Stimulated activated CD4-positive, alpha-beta T cell treated with anti-CD3 and anti-CD28 coated beads, Interleukin-12 subunit alpha, Interleukin-12 subunit beta, amount 100 ng/mL, for 4 hours (primary cell): ENCODE measurements at regions not wholly inside any gene's neighbourhood (a gene's known extent, or its start where the extent isn't known, plus 50 kb on each side); places are given as distances from the start of the nearest gene placed in this dataset.

Experiments
- DNase-seq: peaks from one replicate; pipeline ENCODE4 v3.0.0-alpha.2; 2020

DNA sequence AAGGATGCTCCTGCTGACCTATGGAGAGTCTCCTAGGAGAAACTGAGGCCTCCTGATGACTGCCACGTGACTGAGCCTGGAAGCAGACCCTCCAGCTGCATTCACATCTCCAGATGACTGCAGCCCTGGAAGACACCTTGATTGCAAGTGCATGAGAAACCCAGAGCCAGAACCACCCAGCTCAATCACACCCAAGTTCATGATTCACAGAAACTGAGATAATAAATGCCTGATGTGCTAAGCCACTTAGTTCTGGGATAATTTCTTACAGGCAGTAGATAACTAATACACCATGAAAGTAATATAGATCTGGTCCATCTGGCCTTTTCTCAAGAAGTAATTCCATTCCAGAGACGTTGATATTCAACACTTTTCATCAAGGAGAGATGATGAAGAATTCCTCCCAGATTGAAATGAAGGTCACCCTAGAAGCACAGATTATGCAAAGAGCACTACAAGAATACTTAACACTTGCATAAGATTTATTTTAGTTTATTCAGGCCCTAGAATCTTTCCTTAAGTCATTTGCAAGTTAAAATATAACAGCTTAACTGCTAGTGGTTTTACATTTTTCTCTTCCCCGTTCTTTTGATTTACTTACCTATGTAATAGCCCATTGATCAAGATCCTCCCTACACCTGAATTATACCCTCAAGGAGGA lies 208.2 kb upstream of the INHBA start:
- no peak for DNase-seq

DNA sequence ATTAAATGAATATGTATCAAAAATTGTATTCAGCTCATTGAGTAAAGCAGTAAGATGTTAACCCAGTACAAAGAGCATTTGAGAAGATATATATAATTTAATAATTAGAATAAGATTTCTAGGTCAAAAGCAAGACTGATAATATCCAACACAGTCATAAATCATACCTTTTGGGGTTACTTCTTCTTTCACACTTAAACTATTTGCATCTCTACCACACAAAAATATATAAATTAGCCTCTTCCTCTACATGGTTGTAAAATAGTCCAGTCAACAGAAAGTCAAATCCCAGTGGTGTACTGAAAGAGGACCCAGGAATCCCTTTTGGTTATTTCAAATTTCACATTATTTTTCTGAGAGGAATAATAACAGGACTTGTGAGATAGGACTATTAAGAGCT lies 204.6 kb upstream of the INHBA start:
- no peak for DNase-seq

DNA sequence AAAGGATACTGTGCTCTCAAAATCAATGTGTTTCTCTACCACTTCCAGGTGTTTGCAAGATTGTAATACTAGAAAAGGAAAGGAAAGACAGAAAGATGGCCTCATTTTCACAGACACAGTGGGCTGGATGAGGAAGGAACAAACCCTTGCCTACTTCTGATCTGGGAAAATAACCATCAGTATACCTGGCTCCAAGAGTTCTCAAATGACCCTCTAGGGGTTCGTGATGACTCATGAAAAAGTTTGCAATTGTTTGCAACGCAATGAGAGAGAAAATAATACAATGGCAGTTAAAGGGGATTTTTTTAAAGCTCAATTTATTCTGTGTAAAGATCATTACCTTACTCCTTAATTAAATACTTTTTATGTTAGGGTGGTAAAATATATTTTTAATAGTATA lies 197.6 kb upstream of the INHBA start:
- DNase-seq, result no peak

DNA sequence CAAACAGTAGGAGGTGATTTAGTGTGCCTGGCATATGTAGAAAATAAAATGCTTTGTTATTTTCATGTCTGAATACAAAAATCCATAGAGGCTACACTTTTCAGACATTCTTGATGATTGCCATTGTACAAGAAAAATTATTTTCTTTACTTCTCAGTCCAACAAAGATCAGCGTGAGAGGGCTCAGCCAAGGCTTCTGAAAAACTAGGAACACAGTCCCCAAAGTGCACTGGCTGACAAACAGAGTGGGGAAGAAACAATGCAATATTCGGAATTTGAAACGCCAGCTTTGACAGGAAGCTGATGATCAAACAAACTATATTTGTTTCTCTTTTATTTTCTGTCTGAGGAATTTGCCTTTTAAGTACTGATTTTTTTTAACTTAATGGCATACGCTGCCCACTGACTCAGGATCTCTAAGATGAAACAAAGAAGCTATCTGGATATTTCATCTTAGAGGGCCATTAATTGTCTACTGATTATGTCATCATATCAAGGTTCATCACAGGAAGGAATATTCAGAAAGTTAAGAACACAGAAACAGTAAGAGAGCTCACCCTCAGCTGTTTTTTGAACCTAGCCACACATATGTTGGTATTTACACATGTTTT lies 197.0 kb upstream of the INHBA start:
- DNase-seq, result no peak

DNA sequence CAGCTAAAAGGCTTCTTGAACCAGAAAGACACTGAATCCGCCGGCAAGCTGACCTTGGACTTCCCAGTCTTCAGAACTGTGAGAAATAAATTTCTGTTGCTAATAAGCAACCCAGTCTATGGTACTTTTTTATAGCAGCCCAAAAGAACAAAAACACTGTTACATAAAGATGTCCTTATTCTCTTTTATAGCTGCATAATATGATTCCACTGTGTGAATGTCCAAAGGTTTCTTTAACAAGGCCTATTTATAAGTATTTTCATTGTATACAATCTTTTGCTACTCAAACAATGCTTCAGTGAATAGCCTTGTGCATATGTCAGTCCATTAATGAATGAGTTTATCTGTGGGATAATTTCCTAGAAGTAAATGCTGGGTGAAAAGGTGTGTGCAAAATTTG lies 190.8 kb upstream of the INHBA start:
- DNase-seq, result no peak

DNA sequence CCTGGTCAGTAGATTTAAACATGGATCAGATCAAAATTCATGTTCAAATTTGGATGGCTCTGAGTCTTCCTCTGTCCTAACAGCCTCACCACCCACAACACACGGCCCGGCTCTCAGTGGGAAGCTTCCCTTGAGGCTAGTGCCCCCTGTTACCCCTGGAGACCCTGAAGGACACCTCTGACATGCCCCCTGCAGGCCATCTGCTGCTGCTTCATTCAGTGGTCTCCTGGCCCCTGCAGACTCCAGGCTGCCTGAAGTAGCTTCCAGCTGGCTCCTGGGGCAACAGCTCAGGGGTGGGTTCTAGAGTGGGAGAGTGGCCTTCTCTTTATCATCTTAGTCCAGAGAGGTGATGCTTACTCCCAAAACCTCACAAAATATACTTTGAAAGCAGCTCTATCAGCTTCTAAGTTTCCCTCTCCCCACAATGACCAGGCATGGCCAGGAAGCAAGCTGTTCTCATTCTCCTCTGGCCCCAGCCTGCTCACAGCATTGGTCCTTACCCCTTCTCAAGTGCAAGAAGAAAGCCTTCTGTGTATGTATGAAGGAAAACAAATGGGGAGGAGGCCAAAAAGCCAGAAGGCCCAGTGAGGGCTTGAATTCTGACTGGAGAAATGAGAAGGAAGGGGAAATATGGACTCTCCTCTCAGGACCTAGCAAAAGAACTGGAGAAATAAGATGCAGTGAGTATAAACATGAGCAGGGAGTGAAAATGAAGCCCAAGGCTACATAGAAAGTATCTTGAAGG lies 189.6 kb upstream of the INHBA start:
- DNase-seq, result no peak

DNA sequence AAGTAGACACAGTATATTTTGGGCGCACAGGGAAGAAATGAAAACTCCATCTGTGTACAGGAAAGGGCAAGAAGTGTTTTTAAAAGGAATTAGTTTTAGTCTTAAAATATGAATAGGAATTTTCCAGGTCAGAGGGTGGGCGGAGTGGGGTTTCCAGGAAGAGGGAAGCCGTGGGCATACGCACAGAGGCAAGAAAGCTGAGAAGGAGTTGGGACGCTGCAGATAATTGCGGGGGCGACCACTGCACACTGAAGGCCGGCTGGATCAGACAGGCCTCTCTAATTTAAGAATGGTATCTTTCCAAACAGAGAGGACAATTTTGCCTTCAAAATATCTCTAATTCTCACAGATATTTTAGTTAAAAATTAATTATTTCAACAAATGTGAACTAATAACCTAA lies 189.1 kb upstream of the INHBA start:
- no peak for DNase-seq

DNA sequence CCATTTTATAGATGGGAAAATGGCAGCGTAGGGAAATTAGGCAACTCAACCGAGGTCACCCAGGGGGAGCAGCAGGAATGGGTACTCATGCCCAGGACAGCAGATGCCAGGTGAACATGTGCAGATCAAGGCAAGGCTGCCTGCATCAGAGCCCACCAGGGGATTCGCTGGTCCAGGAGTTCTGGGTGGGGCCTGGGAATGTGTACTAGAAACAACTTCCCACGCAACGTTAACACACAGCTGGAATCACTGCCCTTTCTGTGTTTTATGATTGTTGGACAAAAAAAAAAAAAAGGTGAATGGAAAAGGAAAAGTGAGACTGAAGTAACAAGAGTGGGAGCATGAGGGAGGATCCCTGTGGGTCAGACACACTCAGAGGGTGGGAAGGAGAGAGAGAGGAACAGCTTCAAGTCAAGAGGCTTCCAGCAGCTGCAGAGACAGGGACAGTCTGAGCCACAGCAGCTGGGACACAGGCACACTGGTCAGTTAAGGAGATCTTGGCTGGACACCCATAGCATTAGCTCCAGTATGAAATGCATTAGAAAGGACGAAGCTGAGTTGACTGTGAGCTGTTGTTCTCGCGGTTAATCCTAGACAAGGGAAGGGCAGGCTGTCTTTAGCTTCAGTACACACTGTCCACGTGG lies 187.9 kb upstream of the INHBA start:
- no peak for DNase-seq

DNA sequence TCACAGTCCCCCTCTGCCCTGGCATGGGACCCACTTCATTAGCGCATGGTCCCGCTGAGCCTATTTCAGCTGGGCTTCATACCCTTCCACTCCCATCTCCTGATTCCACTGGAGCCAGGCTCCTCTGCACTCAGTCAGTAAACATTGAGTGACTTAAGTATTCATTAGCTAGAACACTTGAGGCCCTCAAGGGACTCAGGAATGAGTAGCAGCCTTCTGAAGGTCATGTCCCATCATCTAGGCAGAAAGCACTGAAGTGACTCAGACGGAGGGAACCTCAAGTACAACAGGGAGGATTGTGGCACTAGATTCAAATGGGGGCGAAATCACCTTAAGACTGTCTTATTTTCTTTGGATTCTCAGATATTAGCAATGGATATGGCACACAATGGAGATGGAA lies 186.6 kb upstream of the INHBA start:
- no peak for DNase-seq

DNA sequence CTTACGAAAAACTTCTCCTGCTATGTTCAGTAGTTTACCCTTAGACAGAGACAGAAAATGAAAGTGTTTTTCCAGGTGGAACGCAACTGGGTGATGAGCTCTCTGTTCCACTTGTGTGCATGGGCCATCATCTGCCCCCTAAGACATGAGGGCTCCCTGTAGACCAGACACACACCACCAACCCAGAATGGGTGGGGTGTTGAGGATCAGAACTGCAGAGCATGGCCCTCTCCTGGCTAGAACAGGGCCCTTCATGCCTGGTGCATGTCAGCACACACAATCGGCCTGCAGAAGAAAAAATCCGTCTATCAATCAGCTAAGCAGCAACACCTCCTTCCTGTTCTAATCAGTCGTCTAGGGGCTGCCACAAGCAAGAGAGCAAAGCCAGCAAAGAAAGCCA lies 186.2 kb upstream of the INHBA start:
- DNase-seq, result no peak

DNA sequence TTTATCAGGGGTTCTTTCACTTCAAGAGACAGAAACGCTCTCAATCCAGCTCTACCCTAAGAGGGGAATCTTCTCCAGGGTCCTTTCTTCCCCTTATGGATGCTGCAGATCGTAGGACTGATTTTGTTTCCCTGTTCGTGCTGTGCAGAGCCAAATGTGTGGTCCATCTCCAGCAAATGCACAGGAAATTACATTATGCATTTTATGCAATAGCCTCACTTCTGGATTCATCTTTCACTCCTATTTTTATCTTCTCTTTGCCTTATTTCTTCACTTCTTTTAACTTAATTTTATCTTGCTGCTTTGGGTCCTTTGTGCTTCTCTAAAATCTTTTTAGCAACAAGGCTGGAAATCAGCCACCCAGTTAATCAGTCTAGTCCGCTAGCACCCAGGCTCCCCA lies 184.5 kb upstream of the INHBA start:
- no peak for DNase-seq

DNA sequence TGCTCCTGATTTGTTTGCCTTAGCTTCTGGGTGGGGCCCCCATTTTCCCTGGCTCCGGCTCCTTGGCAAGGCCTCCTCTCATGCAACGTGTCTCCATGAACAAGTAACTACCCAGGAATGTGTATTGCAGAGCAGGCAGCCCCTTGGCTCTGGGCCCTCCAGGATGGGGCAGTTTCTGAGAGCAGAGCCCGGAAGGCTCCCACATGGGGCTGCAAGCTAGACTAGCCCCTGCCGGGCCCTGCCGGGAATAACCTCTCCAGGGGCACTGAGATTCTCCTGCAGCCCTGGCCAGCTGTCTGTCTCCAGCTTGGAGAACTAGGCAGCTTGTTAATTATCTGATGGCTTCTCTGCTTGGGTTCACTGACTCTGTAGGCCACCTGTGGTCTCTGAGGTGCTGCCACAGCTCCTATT lies 184.0 kb upstream of the INHBA start:
- no peak for DNase-seq

DNA sequence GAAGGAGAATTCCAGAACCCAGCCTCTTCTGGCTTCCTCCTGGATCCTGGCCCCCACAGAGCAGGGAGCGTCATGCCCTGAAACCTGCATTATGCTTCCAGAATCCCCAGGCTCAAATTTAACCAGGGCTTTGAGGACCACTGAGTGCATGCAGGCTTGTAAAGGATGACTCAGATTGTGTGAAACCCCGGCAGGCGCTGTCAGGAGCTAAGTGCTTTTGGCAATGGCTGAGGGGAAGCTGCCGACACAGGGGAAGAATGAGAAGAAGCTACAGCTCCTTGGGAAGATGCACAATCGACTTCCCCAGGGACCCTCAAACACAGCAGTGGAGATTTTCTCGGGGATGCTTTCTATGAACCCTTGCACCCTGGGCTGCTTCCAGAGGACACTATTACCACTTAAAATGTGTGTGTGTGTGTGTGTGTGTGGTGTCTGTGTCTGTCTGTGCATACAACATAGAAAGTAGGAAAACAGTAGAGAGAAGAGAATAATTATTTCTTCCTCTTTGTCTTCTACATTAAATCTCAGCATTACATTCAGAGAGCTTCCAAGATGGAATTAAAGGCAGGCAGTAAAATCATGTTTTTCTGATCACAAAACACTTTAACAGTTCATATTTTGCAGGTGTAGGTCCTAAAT lies 183.5 kb upstream of the INHBA start:
- no peak for DNase-seq

DNA sequence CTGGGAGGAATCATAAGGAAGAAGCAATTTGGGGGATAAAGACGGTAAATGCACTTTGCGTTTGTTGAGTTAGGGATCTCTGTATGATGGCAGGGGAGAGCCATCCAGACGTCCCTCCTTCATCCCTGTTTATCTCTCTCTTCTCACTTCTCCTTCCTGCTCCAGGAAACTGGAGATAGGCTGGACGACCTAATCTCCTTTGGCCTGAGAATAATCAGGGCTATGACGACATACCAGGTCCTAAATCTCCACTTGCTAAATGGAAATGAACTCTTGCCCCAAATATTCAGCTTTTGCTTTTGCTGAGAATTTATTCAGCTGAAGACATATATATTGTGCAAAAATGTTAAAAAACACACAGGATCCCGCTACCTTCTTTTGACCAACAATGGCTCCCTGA lies 182.9 kb upstream of the INHBA start:
- DNase-seq, result no peak

DNA sequence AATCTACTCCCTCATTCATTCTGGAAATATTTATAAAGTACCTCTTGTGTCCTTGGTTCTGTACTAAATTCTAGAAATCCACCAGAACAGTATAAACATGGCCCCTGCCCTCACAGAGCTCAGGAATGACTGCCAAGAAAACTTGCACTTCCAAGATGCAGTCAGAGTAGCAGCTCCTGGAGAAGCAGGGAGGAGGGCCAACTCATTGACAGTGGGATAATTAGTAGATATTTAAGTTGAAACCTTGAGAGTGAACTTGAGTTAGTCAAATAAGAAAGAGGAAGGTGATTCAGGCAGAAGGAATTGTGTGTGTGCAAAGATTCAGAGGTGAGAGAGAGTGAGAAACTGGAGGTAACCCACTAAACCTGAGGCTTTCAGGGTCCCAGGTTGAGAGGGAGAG lies 182.2 kb upstream of the INHBA start:
- DNase-seq, result no peak

DNA sequence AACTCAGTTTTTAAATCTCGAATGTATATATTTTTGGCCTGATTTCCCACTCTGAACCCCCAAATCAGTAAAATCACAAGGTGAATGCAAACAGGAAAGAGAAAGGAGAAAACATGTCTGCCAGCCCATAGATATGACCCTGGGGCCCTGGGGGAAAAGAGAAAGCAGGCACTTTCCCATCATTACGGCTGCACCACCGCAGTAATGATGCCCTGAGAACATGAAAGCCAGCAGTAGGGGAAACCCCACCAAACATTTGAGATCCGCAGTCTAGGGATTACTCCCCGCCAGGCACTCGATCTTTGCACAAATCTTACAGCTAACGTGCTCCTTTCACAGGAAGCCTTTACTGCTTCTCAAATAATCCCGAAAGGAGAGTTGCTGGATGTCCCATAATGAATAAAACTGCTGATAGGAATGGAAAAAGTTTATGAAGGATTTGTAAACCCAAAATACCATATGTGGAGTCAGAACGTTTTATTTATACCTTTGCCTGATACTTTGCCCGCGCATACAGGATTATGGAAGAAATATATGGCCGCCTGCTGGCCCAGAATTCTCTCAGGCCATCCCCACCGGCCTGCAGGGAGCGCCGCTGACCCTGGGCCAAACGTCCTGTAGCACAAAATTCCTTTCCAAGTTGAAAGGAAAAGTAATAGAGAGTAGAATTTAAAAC lies 180.0 kb upstream of the INHBA start:
- DNase-seq, result no peak

DNA sequence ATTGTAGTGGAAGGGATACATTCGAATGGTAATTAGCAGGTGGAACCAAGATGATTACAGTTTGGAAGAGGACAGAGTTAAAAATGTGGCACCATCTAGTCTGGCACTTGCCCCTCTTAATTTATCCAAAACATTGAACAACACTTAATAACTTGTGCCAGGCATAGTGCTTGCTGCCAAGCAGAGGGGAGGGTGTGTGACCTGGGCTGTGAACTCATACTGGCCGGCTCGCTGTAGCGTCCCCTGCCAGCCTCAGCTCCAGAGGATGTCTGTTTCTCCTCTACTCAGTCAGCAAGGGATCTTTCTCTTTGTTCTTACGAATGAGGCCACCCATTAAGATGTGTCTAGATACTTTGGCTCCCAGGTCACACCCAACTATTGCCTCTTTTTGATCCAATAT lies 179.4 kb upstream of the INHBA start:
- DNase-seq, result peak; percentile 8

DNA sequence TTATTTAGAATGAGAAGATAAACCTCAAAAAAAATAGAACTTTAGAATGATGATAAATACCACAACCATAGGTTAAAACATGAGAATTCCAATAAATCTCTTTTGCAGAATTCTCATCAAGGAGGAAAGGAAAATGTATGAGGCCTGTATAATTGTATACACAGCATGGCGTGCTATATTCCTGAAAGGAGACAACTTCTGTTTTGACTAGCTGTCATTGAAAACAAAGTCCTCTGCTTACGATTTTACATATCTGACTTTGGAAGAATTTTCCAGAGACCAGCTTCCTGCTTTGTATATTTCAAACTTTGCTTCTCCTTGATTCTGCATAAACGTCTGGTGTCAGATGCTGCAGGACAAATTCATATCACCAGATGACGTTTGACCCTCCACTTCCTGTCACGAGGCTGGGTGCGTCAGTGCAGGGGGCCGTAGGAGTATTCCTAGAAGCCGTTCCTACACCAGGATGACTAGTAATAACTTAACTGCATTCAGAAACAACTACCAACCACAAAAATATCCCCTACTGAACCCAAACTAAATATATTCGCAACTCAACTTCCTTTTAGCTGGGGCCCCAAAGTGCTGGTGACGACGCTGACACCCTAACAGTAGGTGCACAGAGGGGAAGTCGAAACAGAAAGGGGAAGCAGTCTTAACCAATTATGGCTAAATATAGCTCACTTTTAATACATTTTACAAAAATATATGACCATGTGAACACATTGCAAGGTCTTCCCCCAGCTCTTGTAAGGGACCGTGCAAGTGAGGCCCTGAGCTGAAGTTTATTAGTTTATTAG lies 178.6 kb upstream of the INHBA start:
- peak; percentile 63 for DNase-seq

DNA sequence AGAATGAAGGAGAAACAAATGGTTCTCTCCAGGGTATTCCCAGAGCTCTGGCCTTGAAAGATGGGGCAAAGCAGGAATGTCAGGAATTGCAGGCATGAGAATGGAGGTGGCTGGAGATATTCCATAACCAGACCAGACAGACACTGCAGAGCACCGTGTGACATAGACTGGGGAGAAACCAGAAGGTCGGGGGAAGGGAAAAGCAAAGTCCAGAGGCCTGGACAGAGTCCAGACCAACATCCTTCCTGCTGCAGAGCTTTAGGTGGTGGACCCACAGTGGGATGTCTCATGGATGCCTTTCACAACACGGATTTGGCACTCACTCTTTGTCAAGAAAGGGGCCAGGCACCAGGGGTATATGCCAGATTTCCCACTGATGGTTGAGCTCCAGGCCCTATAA lies 177.2 kb upstream of the INHBA start:
- DNase-seq, result no peak

DNA sequence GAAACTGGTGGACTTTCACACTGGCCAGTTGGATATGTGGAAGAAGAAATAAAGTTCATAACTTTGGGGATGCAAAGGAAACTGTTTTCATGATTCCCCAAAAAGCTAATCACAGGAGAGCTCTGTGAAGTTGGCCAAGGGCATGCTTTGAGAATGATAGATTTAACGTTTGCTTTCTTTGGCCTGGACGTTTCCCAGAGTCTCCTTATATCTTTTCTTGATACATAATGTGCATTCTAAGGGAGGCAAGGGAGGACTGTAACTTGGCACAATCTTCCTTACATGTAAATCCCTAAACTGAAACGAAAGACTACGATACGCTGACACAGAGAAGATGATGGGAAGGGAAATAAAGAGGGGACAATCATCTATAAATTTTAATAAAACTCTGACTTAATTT lies 176.5 kb upstream of the INHBA start:
- DNase-seq, result no peak

DNA sequence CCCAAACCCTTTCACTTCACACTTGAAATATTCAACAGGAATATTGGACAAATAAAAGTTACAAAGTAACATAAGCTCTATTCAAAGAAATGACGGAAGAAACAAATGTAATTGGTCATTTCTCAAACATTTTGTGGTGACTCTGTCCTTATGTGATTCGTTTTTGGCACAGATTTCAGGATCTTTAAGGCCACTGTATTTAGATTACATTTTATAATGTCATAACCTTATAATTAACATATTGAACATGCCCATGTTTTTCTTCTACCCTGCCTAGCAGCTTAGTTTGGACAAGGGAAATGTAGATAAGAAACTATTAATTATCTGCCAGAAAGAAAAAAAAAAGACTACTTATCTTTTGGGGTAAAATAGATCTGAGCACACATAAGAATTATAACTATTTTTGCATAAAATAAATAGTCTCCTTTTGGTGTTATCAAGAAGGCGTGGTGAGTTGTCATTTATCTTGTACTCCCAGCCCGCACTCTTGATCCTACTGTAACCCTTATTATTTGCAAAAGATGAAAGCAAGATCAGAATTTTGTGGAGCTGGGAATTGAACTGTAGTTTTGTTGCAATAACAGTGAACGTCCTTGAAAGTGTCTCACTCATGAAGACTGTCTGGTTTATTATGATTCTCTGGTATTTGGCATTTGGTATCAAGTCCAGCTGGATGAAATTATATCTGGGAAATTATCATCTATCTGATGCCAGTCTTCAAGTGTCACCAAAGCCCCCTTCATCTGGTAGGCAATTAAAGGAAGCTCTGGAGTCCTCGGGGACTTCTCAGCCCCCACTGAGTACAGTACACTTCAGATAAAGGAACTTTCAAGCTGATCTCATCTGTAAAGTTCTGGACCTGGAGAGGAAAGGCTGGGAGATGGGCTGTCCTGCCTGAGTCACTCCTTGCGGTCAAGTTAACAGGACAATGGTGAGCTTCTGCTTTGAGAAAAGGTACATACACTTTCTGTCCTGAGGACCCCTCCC lies 175.7 kb upstream of the INHBA start:
- no peak for DNase-seq
